Mesenchymal stem cell (in vitro differentiated cells and primary cell): ENCODE measurements at regions not wholly inside any gene's neighbourhood (a gene's known extent, or its start where the extent isn't known, plus 50 kb on each side); places are given as distances from the start of the nearest gene placed in this dataset.

ENCODE experiments used
- DNase-seq: peaks from one replicate; pipeline ENCODE4 v3.0.0-alpha.2; 2013
- H2AFZ ChIP-seq: one replicate; pipeline ENCODE4 v1.6.1; 2013; ENCODE audit warnings: low read depth, mild to moderate bottlenecking, control low read depth, inconsistent platforms, low read length, moderate library complexity
- H2AK5ac ChIP-seq: 2 replicates; pipeline ENCODE4 v1.6.1; 2013; ENCODE audit warnings: low read length, moderate library complexity, mild to moderate bottlenecking, inconsistent platforms; ENCODE audit not compliant: severe bottlenecking
- H2BK120ac ChIP-seq: one replicate; pipeline ENCODE4 v1.6.1; 2013; ENCODE audit warnings: low read depth, mild to moderate bottlenecking, inconsistent platforms, low read length, moderate library complexity
- H2BK12ac ChIP-seq, 2 experiments: one replicate each; pipeline ENCODE4 v1.6.1; 2013; ENCODE audit warnings: inconsistent platforms in 2 of 2, low read length in 2 of 2, mild to moderate bottlenecking in 2 of 2, moderate library complexity in 2 of 2, control low read depth in 1 of 2
- H2BK15ac ChIP-seq: one replicate; pipeline ENCODE4 v1.6.1; 2013; ENCODE audit warnings: mild to moderate bottlenecking, low read depth, inconsistent platforms; ENCODE audit not compliant: poor library complexity, severe bottlenecking
- H2BK5ac ChIP-seq: 2 replicates; pipeline ENCODE4 v1.6.1; 2013; ENCODE audit warnings: low read depth, mild to moderate bottlenecking, low read length, control low read depth, inconsistent platforms; ENCODE audit not compliant: poor library complexity, severe bottlenecking
- H3K14ac ChIP-seq, 2 experiments: one replicate each; pipeline ENCODE4 v1.6.1; 2013; ENCODE audit warnings: inconsistent platforms in 2 of 2, low read length in 2 of 2, control low read depth in 1 of 2, mild to moderate bottlenecking in 1 of 2, moderate library complexity in 1 of 2
- H3K18ac ChIP-seq, 2 experiments: one replicate each; pipeline ENCODE4 v1.6.1; 2013; ENCODE audit warnings: inconsistent platforms in 2 of 2, low read length in 2 of 2, control low read depth in 1 of 2, low read depth in 1 of 2, mild to moderate bottlenecking in 1 of 2
- H3K23ac ChIP-seq, 2 experiments: one replicate each; pipeline ENCODE4 v1.6.1; 2013; ENCODE audit warnings: inconsistent platforms in 2 of 2, low read length in 2 of 2, mild to moderate bottlenecking in 2 of 2, moderate library complexity in 2 of 2, control low read depth in 1 of 2
- H3K27ac ChIP-seq: 2 replicates; pipeline ENCODE4 v1.5.1; 2013; ENCODE audit warnings: mild to moderate bottlenecking, moderate library complexity, low read length, control low read depth, inconsistent platforms; ENCODE audit not compliant: poor library complexity, severe bottlenecking
- H3K27me3 ChIP-seq, 2 experiments: 2 replicates each; pipeline versions ENCODE4 v1.6.1 to v1.7.0; 2013; ENCODE audit warnings: low read length in 2 of 2, mild to moderate bottlenecking in 2 of 2, moderate library complexity in 2 of 2, control low read depth in 1 of 2, inconsistent platforms in 1 of 2; ENCODE audit not compliant: control insufficient read depth in 1 of 2, insufficient read depth in 1 of 2
- H3K36me3 ChIP-seq, 2 experiments: 2 replicates each; pipeline versions ENCODE4 v1.6.1 to v1.7.0; 2013; ENCODE audit warnings: low read length in 2 of 2, control low read depth in 1 of 2, inconsistent platforms in 1 of 2, low read depth in 1 of 2, mild to moderate bottlenecking in 1 of 2; ENCODE audit not compliant: insufficient read depth in 2 of 2, control insufficient read depth in 1 of 2
- H3K4ac ChIP-seq, 2 experiments: one replicate each; pipeline ENCODE4 v1.6.1; 2013; ENCODE audit warnings: inconsistent platforms in 2 of 2, low read length in 2 of 2, mild to moderate bottlenecking in 2 of 2, moderate library complexity in 2 of 2, control low read depth in 1 of 2, low read depth in 1 of 2
- H3K4me1 ChIP-seq: 2 replicates; pipeline ENCODE4 v1.6.1; 2013; ENCODE audit warnings: low read depth, low read length, control low read depth; ENCODE audit not compliant: control insufficient read depth, insufficient read depth
- H3K4me2 ChIP-seq: 2 replicates; pipeline ENCODE4 v1.6.1; 2013; ENCODE audit warnings: low read length, mild to moderate bottlenecking, inconsistent platforms; ENCODE audit not compliant: poor library complexity, severe bottlenecking
- H3K4me3 ChIP-seq, 2 experiments: 2 replicates each; pipeline versions ENCODE4 v1.5.1 to v1.7.0; 2013; ENCODE audit warnings: low read length in 2 of 2, mild to moderate bottlenecking in 2 of 2, control low read depth in 1 of 2, low read depth in 1 of 2; ENCODE audit not compliant: insufficient read depth in 1 of 2
- H3K79me1 ChIP-seq: replicated peaks from 2 replicates; pipeline ENCODE4 v1.6.1; 2013; ENCODE audit warnings: mild to moderate bottlenecking, control low read depth, low read length, inconsistent platforms; ENCODE audit not compliant: poor library complexity, severe bottlenecking
- H3K9ac ChIP-seq: 2 replicates; pipeline ENCODE4 v1.7.0; 2013; ENCODE audit warnings: mild to moderate bottlenecking, low read length, moderate library complexity
- H3K9me3 ChIP-seq: 2 replicates; pipeline ENCODE4 v1.7.0; 2013; ENCODE audit warnings: mild to moderate bottlenecking, low read length; ENCODE audit not compliant: control insufficient read depth
- H4K8ac ChIP-seq: one replicate; pipeline ENCODE4 v1.6.1; 2013; ENCODE audit warnings: inconsistent platforms, mild to moderate bottlenecking, low read length, moderate library complexity
- H4K91ac ChIP-seq: one replicate; pipeline ENCODE4 v1.6.1; 2013; ENCODE audit warnings: mild to moderate bottlenecking, low read length, inconsistent platforms
- WGBS: methylation state at CpG from one replicate; pipeline ENCODE4 v1.1.7; 2013; ENCODE audit warnings: mixed read lengths; 5-methylcytosine and 5-hydroxymethylcytosine counted together

GRCh38 chr3:187996609-187997008 lies 157.3 kb upstream of the LPP start:
- peaks cover 2% of the 10 kb centered on the region for H3K4me1 ChIP-seq
- WGBS, result 100% methylated on average over 2 of the region's 2 CpGs
- no peak overlapping the region for H3K14ac ChIP-seq
- no peaks in the 10 kb centered on the region for H3K9me3 ChIP-seq
- no peaks in the 10 kb centered on the region for H3K27me3 ChIP-seq
- H3K79me1 ChIP-seq, result no peaks in the 10 kb centered on the region
- no peak overlapping the region for H2BK5ac ChIP-seq
- H2BK120ac ChIP-seq, result no peak overlapping the region
- H3K23ac ChIP-seq, result no peak overlapping the region
- no peak overlapping the region for H3K18ac ChIP-seq
- no peak overlapping the region for H4K8ac ChIP-seq
- no peak overlapping the region for H2BK12ac ChIP-seq
- H3K4me3 ChIP-seq, result no peak overlapping the region
- H3K36me3 ChIP-seq, result no peaks in the 10 kb centered on the region
- no peak overlapping the region for H2AFZ ChIP-seq
- H2AK5ac ChIP-seq, result no peak overlapping the region
- H3K27ac ChIP-seq, result no peak overlapping the region
- no peak overlapping the region for H3K4me2 ChIP-seq
- no peak for DNase-seq
- H3K4ac ChIP-seq, result no peak overlapping the region
- H3K9ac ChIP-seq, result no peak overlapping the region
- no peak overlapping the region for H2BK15ac ChIP-seq
- no peak overlapping the region for H4K91ac ChIP-seq

GRCh38 chr3:187997490-187997889 lies 156.5 kb upstream of the LPP start:
- H3K4me1 ChIP-seq, result peaks cover 2% of the 10 kb centered on the region
- no peak overlapping the region for H3K4ac ChIP-seq
- no peak overlapping the region for H2AFZ ChIP-seq
- peak; percentile 32 for DNase-seq
- no peak overlapping the region for H4K91ac ChIP-seq
- H3K27me3 ChIP-seq, result no peaks in the 10 kb centered on the region
- 62% methylated on average over 5 of the region's 5 CpGs for WGBS
- H3K9ac ChIP-seq, result no peak overlapping the region
- H3K9me3 ChIP-seq, result no peaks in the 10 kb centered on the region
- no peak overlapping the region for H3K4me3 ChIP-seq
- no peak overlapping the region for H2BK15ac ChIP-seq
- no peak overlapping the region for H2BK120ac ChIP-seq
- no peak overlapping the region for H2BK12ac ChIP-seq
- H4K8ac ChIP-seq, result no peak overlapping the region
- no peak overlapping the region for H3K27ac ChIP-seq
- H3K36me3 ChIP-seq, result no peaks in the 10 kb centered on the region
- H2AK5ac ChIP-seq, result no peak overlapping the region
- H3K79me1 ChIP-seq, result no peaks in the 10 kb centered on the region
- no peak overlapping the region for H2BK5ac ChIP-seq
- no peak overlapping the region for H3K4me2 ChIP-seq
- no peak overlapping the region for H3K23ac ChIP-seq
- no peak overlapping the region for H3K18ac ChIP-seq
- H3K14ac ChIP-seq, result no peak overlapping the region

GRCh38 chr3:187997946-187998561 lies 155.9 kb upstream of the LPP start:
- no peaks in the 10 kb centered on the region for H3K9me3 ChIP-seq
- H2AFZ ChIP-seq, result no peak overlapping the region
- DNase-seq, result no peak
- no peak overlapping the region for H2BK12ac ChIP-seq
- WGBS, result 94% methylated on average over 8 of the region's 9 CpGs
- H3K4me2 ChIP-seq, result no peak overlapping the region
- H2BK5ac ChIP-seq, result no peak overlapping the region
- H3K14ac ChIP-seq, result no peak overlapping the region
- no peak overlapping the region for H3K4ac ChIP-seq
- no peak overlapping the region for H4K91ac ChIP-seq
- H3K27me3 ChIP-seq, result no peaks in the 10 kb centered on the region
- H2BK120ac ChIP-seq, result no peak overlapping the region
- no peaks in the 10 kb centered on the region for H3K79me1 ChIP-seq
- H4K8ac ChIP-seq, result no peak overlapping the region
- no peak overlapping the region for H3K18ac ChIP-seq
- H3K9ac ChIP-seq, result no peak overlapping the region
- H2BK15ac ChIP-seq, result no peak overlapping the region
- H3K36me3 ChIP-seq, result no peaks in the 10 kb centered on the region
- peaks cover 3% of the 10 kb centered on the region for H3K4me1 ChIP-seq
- H3K4me3 ChIP-seq, result no peak overlapping the region
- H2AK5ac ChIP-seq, result peak overlapping the region; percentile 18
- peak overlapping the region in 1 of 2 experiments; percentile 11 for H3K23ac ChIP-seq
- H3K27ac ChIP-seq, result no peak overlapping the region

DNA sequence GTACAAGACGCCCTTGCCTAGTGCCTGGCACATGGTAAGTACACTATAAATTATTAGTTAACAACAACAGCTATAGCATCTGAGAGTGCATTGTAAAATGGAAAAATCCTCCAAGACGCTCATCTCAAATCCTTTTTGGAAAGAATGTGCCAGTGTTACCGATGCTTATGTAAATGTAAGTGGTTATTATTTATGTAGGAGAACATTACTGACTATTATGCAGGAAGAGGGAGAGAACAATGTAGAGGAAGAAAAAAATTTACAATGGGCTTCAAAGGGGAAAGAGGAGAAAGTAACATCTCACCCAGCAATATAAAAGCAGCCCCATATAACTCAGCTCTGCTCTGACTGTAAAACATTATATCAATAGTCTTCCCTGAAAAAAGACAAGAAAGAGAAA lies 155.3 kb upstream of the LPP start:
- Histone ChIP-seq H3K18ac (no peak overlapping the region), H3K36me3 (no peaks in the 10 kb centered on the region), H4K8ac (no peak overlapping the region), H2BK12ac (no peak overlapping the region), H3K27ac (no peak overlapping the region), H3K23ac (no peak overlapping the region), H3K14ac (no peak overlapping the region), H3K79me1 (no peaks in the 10 kb centered on the region), H2AK5ac (no peak overlapping the region), H2AFZ (no peak overlapping the region), H3K9ac (no peak overlapping the region), H3K9me3 (no peaks in the 10 kb centered on the region), H3K4me2 (no peak overlapping the region), H4K91ac (no peak overlapping the region), H3K4ac (no peak overlapping the region), H2BK120ac (no peak overlapping the region), H3K27me3 (no peaks in the 10 kb centered on the region), H3K4me1 (peaks cover 5% of the 10 kb centered on the region), H3K4me3 (no peak overlapping the region), H2BK5ac (no peak overlapping the region), H2BK15ac (no peak overlapping the region)
- DNase-seq, result no peak
- 97% methylated on average over 2 of the region's 3 CpGs for WGBS
